Middle frontal gyrus (tissue), 1 donor: ENCODE measurements at regions not wholly inside any gene's neighbourhood (a gene's known extent, or its start where the extent isn't known, plus 50 kb on each side); places are given as distances from the start of the nearest gene placed in this dataset.

ENCODE experiments used
- DNase-seq: peaks from one replicate; pipeline ENCODE4 v3.0.0-alpha.2; 2015; ENCODE audit warnings: low spot score; ENCODE audit errors: extremely low spot score

GRCh38 chr12:105839629-105840127 lies 299.1 kb downstream of the NUAK1 start:
- no peak for DNase-seq

- no peak for DNase-seq
Observed at GRCh38 chr12:105840384-105840783, 298.4 kb downstream of the NUAK1 start.

- no peak for DNase-seq
Observed at GRCh38 chr12:105841840-105842239, 296.9 kb downstream of the NUAK1 start.

- DNase-seq = no peak
Observed at GRCh38 chr12:105843561-105843960, 295.2 kb downstream of the NUAK1 start.

GRCh38 chr12:105843986-105844760 lies 294.6 kb downstream of the NUAK1 start:
- DNase-seq = peak; percentile 71

GRCh38 chr12:105846331-105846730 lies 292.4 kb downstream of the NUAK1 start:
- DNase-seq = no peak

GRCh38 chr12:105847068-105847467 lies 291.7 kb downstream of the NUAK1 start:
- DNase-seq = no peak

- no peak for DNase-seq
Observed at GRCh38 chr12:105848286-105848685, 290.5 kb downstream of the NUAK1 start.

GRCh38 chr12:105850103-105850968 lies 288.4 kb downstream of the NUAK1 start:
- no peak for DNase-seq

- no peak for DNase-seq
Observed at GRCh38 chr12:105852496-105852895, 286.3 kb downstream of the NUAK1 start.

GRCh38 chr12:105852951-105853350 lies 285.8 kb downstream of the NUAK1 start:
- DNase-seq = no peak

- DNase-seq = no peak
Observed at GRCh38 chr12:105854071-105854470, 284.7 kb downstream of the NUAK1 start.

GRCh38 chr12:105855361-105856047 lies 283.2 kb downstream of the NUAK1 start:
- DNase-seq = no peak

GRCh38 chr12:105856048-105856405 lies 282.7 kb downstream of the NUAK1 start:
- no peak for DNase-seq

- DNase-seq = no peak
Observed at GRCh38 chr12:105858981-105859710, 279.6 kb downstream of the NUAK1 start.

- no peak for DNase-seq
Observed at GRCh38 chr12:105860561-105861207, 278.1 kb downstream of the NUAK1 start.

- DNase-seq = no peak
Observed at GRCh38 chr12:105861227-105861626, 277.5 kb downstream of the NUAK1 start.

- peak; percentile 45 for DNase-seq
Observed at GRCh38 chr12:105862163-105862821, 276.5 kb downstream of the NUAK1 start.

- DNase-seq = no peak
Observed at GRCh38 chr12:105864316-105864715, 274.4 kb downstream of the NUAK1 start.

- peak; percentile 17 for DNase-seq
Observed at GRCh38 chr12:105864901-105865300, 273.9 kb downstream of the NUAK1 start.
